ENCODE measurements at regions not wholly inside any gene's neighbourhood (a gene's known extent, or its start where the extent isn't known, plus 50 kb on each side); places are given as distances from the start of the nearest gene placed in this dataset.

DNA sequence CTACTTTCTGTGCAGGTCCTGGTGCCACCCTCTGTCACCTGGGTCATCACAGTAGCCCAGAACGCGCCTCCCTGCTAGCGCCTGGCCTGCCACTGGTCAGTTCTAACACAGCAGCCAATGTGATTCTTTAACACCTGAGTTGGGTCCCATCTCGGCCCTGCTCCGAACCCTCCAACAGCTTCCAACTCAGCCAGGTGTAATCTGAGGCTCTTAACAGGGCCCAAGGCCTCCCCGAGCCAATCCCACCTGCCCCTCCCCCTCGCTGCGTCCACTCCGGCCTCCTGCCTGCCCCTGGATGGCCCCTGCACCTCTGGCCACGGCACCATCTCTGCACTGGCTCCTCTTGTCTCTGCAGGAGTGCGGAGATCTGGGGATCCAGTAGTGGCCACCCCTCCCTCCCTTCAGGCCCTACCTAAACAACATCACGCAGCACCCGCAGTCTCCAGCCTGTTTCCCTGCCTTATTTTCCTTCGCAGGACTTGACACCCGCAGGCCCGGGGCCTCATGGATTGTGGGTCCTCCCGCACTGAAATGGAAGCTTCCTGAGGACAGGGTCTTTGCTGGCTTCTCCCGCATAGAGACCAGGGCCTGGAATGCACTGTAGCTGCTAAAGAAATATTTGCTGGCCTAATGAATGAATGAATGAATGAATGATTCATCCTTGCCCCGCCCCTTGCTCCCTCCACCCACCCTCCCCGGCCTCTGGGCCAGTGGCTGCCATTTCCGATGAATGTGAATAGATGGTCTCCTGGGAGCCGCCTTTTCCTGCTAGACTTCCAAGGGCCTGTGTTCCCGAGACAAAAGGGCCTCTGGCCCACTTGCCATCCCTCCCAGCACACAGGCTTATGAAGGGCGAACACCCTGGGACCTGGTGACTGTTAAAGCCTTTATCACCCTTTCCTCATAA is 174.8 kb upstream of the FOXF1 start:
- in situ Hi-C loops (cut with HindIII; ENCODE audit: low pct_unique_long_range_greater_than_20kb, low sequenced_read_pairs): no loop called here
- H3K36me3 ChIP-seq (ENCODE audit: control insufficient read depth, insufficient read depth, low read length): no peaks in the 10 kb centered on the region
- TF ChIP-seq TCF7L2 (IDR thresholded peaks at IDR 0.05; ENCODE audit: low read depth, low read length): no peak
- TF ChIP-seq POLR2AphosphoS5 (IDR thresholded peaks at IDR 0.05; ENCODE audit: low read depth, low read length): no peak
- TF ChIP-seq SIN3A (IDR thresholded peaks at IDR 0.05; ENCODE audit: borderline replicate concordance, insufficient read depth, low read depth, low read length): no peak
- TF ChIP-seq CTCF (IDR thresholded peaks at IDR 0.05): no peak
- TF ChIP-seq, protein P1, sequence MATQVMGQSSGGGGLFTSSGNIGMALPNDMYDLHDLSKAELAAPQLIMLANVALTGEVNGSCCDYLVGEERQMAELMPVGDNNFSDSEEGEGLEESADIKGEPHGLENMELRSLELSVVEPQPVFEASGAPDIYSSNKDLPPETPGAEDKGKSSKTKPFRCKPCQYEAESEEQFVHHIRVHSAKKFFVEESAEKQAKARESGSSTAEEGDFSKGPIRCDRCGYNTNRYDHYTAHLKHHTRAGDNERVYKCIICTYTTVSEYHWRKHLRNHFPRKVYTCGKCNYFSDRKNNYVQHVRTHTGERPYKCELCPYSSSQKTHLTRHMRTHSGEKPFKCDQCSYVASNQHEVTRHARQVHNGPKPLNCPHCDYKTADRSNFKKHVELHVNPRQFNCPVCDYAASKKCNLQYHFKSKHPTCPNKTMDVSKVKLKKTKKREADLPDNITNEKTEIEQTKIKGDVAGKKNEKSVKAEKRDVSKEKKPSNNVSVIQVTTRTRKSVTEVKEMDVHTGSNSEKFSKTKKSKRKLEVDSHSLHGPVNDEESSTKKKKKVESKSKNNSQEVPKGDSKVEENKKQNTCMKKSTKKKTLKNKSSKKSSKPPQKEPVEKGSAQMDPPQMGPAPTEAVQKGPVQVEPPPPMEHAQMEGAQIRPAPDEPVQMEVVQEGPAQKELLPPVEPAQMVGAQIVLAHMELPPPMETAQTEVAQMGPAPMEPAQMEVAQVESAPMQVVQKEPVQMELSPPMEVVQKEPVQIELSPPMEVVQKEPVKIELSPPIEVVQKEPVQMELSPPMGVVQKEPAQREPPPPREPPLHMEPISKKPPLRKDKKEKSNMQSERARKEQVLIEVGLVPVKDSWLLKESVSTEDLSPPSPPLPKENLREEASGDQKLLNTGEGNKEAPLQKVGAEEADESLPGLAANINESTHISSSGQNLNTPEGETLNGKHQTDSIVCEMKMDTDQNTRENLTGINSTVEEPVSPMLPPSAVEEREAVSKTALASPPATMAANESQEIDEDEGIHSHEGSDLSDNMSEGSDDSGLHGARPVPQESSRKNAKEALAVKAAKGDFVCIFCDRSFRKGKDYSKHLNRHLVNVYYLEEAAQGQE (IDR thresholded peaks at IDR 0.05; ENCODE audit: insufficient read depth in 1 of 2, low read depth in 2 of 2, low read length in 1 of 2): no peak
- peaks cover 3% of the 10 kb centered on the region; the same call in 1 of the 2 replicates for H3K27me3 ChIP-seq (ENCODE audit: control insufficient read depth, insufficient read depth, low read length)
- intact Hi-C loops (cut with micrococcal nuclease; ENCODE audit: unreplicated experiment): no loop called here
- no peaks in the 10 kb centered on the region for H3K4me1 ChIP-seq (ENCODE audit: control insufficient read depth, insufficient read depth, low read length)
- BruUV-seq (replicated peaks): no TSS peak
- no peak overlapping the region for H3K27ac ChIP-seq (ENCODE audit: low read length)
- H3K9me3 ChIP-seq (ENCODE audit: control insufficient read depth, insufficient read depth, low read depth, low read length): no peaks in the 10 kb centered on the region
- ChIA-PET POLR2A (no interaction called here), CTCF (no interaction called here)
- no peak for DNase-seq (ENCODE audit: low read depth, low spot score)
- no peak overlapping the region for H3K4me3 ChIP-seq (ENCODE audit: low read depth in 2 of 2, low read length in 2 of 2)
- ATAC-seq: no peak

DNA sequence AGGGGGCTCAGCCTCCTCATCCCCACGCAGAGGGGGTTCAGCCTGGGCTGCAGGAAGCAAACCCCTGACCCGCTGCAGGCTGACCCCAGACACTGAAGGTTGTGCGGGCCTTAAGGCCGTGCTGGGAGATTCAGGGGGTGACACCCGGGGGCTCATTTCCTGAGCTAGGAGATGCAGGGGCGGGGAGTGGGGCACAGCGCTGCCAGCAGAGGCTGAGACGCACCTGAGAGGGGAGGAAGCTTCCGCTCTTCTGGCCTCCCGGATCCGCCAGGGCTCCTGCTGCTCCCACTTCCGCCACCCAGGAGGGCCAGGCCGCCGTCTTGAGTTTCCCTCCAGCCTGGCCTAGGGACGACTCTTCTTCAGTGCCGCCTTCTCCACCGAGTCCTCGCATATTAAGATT is 173.2 kb upstream of the FOXF1 start:
- ChIA-PET CTCF (no interaction called here), POLR2A (no interaction called here)
- no peaks in the 10 kb centered on the region for H3K4me1 ChIP-seq (ENCODE audit: control insufficient read depth, insufficient read depth, low read length)
- in situ Hi-C loops (cut with HindIII; ENCODE audit: low pct_unique_long_range_greater_than_20kb, low sequenced_read_pairs) (no loop called here), intact Hi-C loops (cut with micrococcal nuclease; ENCODE audit: unreplicated experiment) (no loop called here)
- no peak for ATAC-seq
- H3K36me3 ChIP-seq (ENCODE audit: control insufficient read depth, insufficient read depth, low read length): no peaks in the 10 kb centered on the region
- peaks cover 3% of the 10 kb centered on the region; the same call in 1 of the 2 replicates for H3K27me3 ChIP-seq (ENCODE audit: control insufficient read depth, insufficient read depth, low read length)
- BruUV-seq (replicated peaks): no TSS peak
- TF ChIP-seq, protein P1 (IDR thresholded peaks at IDR 0.05; ENCODE audit: insufficient read depth in 1 of 2, low read depth in 2 of 2, low read length in 1 of 2): no peak
- TF ChIP-seq TCF7L2 (IDR thresholded peaks at IDR 0.05; ENCODE audit: low read depth, low read length) (no peak), SIN3A (IDR thresholded peaks at IDR 0.05; ENCODE audit: borderline replicate concordance, insufficient read depth, low read depth, low read length) (no peak), CTCF (IDR thresholded peaks at IDR 0.05) (no peak), POLR2AphosphoS5 (IDR thresholded peaks at IDR 0.05; ENCODE audit: low read depth, low read length) (no peak)
- H3K9me3 ChIP-seq (ENCODE audit: control insufficient read depth, insufficient read depth, low read depth, low read length): no peaks in the 10 kb centered on the region
- no peak overlapping the region for H3K4me3 ChIP-seq (ENCODE audit: low read depth in 2 of 2, low read length in 2 of 2)
- DNase-seq (ENCODE audit: low read depth, low spot score): no peak
- H3K27ac ChIP-seq (ENCODE audit: low read length): no peak overlapping the region

Measured in Panc1 (cell line).